ENCODE measurements at regions not wholly inside any gene's neighbourhood (a gene's known extent, or its start where the extent isn't known, plus 50 kb on each side); places are given as distances from the start of the nearest gene placed in this dataset.
"Not testable (repeated sequence)": the region's sequence is repeated elsewhere in the genome, so short reads cannot be mapped to it uniquely, and the experiment has no call there.

GRCh38 chr7:84710538-84710937, 476.3 kb downstream of the SEMA3D start:
- TF ChIP-seq, protein P1, sequence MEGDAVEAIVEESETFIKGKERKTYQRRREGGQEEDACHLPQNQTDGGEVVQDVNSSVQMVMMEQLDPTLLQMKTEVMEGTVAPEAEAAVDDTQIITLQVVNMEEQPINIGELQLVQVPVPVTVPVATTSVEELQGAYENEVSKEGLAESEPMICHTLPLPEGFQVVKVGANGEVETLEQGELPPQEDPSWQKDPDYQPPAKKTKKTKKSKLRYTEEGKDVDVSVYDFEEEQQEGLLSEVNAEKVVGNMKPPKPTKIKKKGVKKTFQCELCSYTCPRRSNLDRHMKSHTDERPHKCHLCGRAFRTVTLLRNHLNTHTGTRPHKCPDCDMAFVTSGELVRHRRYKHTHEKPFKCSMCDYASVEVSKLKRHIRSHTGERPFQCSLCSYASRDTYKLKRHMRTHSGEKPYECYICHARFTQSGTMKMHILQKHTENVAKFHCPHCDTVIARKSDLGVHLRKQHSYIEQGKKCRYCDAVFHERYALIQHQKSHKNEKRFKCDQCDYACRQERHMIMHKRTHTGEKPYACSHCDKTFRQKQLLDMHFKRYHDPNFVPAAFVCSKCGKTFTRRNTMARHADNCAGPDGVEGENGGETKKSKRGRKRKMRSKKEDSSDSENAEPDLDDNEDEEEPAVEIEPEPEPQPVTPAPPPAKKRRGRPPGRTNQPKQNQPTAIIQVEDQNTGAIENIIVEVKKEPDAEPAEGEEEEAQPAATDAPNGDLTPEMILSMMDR (IDR thresholded peaks at IDR 0.05; ENCODE audit: poor library complexity): not testable (repeated sequence)
- TF ChIP-seq EZH2 (IDR thresholded peaks at IDR 0.05; ENCODE audit: borderline replicate concordance): not testable (repeated sequence)
